ENCODE measurements at regions not wholly inside any gene's neighbourhood (a gene's known extent, or its start where the extent isn't known, plus 50 kb on each side); places are given as distances from the start of the nearest gene placed in this dataset.
"Not testable (repeated sequence)": the region's sequence is repeated elsewhere in the genome, so short reads cannot be mapped to it uniquely, and the experiment has no call there.

- no peaks in the 10 kb centered on the region for H3K4me1 ChIP-seq
- DNase-seq (no peak), ATAC-seq (no peak)
- H3K36me3 ChIP-seq = no peaks in the 10 kb centered on the region
- TF ChIP-seq CTCF (IDR thresholded peaks at IDR 0.05) = no peak
- no peak overlapping the region for H3K27ac ChIP-seq
- H3K4me3 ChIP-seq = no peak overlapping the region
- H3K9me3 ChIP-seq = peaks cover 7% of the 10 kb centered on the region
- intact Hi-C loops (cut with DNase I) = no loop called here
- H3K27me3 ChIP-seq (ENCODE audit: low read depth) = no peaks in the 10 kb centered on the region
Measured at GRCh38 chr17:71613996-71614395, 506.8 kb upstream of the SOX9 start.

GRCh38 chr17:71615820-71616219, 505.0 kb upstream of the SOX9 start:
- Histone ChIP-seq H3K4me3 (no peak overlapping the region), H3K9me3 (peaks cover 7% of the 10 kb centered on the region), H3K36me3 (no peaks in the 10 kb centered on the region), H3K4me1 (no peaks in the 10 kb centered on the region), H3K27me3 (ENCODE audit: low read depth) (no peaks in the 10 kb centered on the region), H3K27ac (no peak overlapping the region)
- intact Hi-C loops (cut with DNase I) = no loop called here
- TF ChIP-seq CTCF (IDR thresholded peaks at IDR 0.05) = no peak
- DNase-seq (no peak), ATAC-seq (no peak)

- H3K9me3 ChIP-seq; H3K4me1 ChIP-seq; DNase-seq; H3K4me3 ChIP-seq; ATAC-seq; intact Hi-C loops (cut with DNase I); H3K27ac ChIP-seq; H3K27me3 ChIP-seq (ENCODE audit: low read depth); H3K36me3 ChIP-seq: not testable (repeated sequence)
Measured at GRCh38 chr17:71617767-71618166, 503.1 kb upstream of the SOX9 start.

GRCh38 chr17:71625330-71625729, 495.5 kb upstream of the SOX9 start:
- TF ChIP-seq CTCF (IDR thresholded peaks at IDR 0.05) = no peak
- Histone ChIP-seq H3K27ac (no peak overlapping the region), H3K27me3 (ENCODE audit: low read depth) (no peaks in the 10 kb centered on the region), H3K36me3 (no peaks in the 10 kb centered on the region), H3K4me1 (no peaks in the 10 kb centered on the region), H3K9me3 (no peaks in the 10 kb centered on the region), H3K4me3 (no peak overlapping the region)
- intact Hi-C loops (cut with DNase I) = no loop called here
- peak in 1 of 2 donors; percentile 68 for ATAC-seq
- DNase-seq = no peak

GRCh38 chr17:71628306-71628705, 492.5 kb upstream of the SOX9 start:
- Histone ChIP-seq H3K27ac (no peak overlapping the region), H3K4me1 (no peaks in the 10 kb centered on the region), H3K4me3 (no peak overlapping the region), H3K27me3 (ENCODE audit: low read depth) (no peaks in the 10 kb centered on the region), H3K9me3 (no peaks in the 10 kb centered on the region), H3K36me3 (no peaks in the 10 kb centered on the region)
- ATAC-seq (no peak), DNase-seq (no peak)
- intact Hi-C loops (cut with DNase I) = no loop called here
- TF ChIP-seq CTCF (IDR thresholded peaks at IDR 0.05) = no peak

- no peaks in the 10 kb centered on the region for H3K27me3 ChIP-seq (ENCODE audit: low read depth)
- intact Hi-C loops (cut with DNase I) = no loop called here
- no peaks in the 10 kb centered on the region for H3K9me3 ChIP-seq
- no peaks in the 10 kb centered on the region for H3K36me3 ChIP-seq
- no peak overlapping the region for H3K4me3 ChIP-seq
- H3K27ac ChIP-seq = no peak overlapping the region
- no peaks in the 10 kb centered on the region for H3K4me1 ChIP-seq
- no peak for TF ChIP-seq CTCF (IDR thresholded peaks at IDR 0.05)
- no peak for DNase-seq
- ATAC-seq = no peak
Measured at GRCh38 chr17:71631483-71631882, 489.3 kb upstream of the SOX9 start.

Measured in lower lobe of right lung (tissue), 2 donors.